ENCODE measurements at regions not wholly inside any gene's neighbourhood (a gene's known extent, or its start where the extent isn't known, plus 50 kb on each side); places are given as distances from the start of the nearest gene placed in this dataset.

GRCh38 chr10:108454224-108454623 lies 1289.7 kb upstream of the SORCS1 start:
- intact Hi-C loops (cut with micrococcal nuclease), result no loop called here
- H2AFZ ChIP-seq (ENCODE audit: low read depth, low read length, poor library complexity, severe bottlenecking), result no peak overlapping the region
- no peak for TF ChIP-seq ZFX (IDR thresholded peaks at IDR 0.05)
- TF ChIP-seq FOSL1 (IDR thresholded peaks at IDR 0.05; ENCODE audit: low read depth), result no peak
- no peak for TF ChIP-seq SIN3A (IDR thresholded peaks at IDR 0.05; ENCODE audit: low read depth)
- TF ChIP-seq, protein P1, sequence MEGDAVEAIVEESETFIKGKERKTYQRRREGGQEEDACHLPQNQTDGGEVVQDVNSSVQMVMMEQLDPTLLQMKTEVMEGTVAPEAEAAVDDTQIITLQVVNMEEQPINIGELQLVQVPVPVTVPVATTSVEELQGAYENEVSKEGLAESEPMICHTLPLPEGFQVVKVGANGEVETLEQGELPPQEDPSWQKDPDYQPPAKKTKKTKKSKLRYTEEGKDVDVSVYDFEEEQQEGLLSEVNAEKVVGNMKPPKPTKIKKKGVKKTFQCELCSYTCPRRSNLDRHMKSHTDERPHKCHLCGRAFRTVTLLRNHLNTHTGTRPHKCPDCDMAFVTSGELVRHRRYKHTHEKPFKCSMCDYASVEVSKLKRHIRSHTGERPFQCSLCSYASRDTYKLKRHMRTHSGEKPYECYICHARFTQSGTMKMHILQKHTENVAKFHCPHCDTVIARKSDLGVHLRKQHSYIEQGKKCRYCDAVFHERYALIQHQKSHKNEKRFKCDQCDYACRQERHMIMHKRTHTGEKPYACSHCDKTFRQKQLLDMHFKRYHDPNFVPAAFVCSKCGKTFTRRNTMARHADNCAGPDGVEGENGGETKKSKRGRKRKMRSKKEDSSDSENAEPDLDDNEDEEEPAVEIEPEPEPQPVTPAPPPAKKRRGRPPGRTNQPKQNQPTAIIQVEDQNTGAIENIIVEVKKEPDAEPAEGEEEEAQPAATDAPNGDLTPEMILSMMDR (IDR thresholded peaks at IDR 0.05 in 2 of 3, conservative IDR thresholded peaks at IDR 0.05 in 1 of 3; ENCODE audit: borderline replicate concordance in 1 of 3, insufficient read depth in 1 of 3, low read depth in 2 of 3, low read length in 2 of 3), result no peak
- no peak for TF ChIP-seq POLR2AphosphoS5 (IDR thresholded peaks at IDR 0.05; ENCODE audit: low read depth, low read length)
- H3K9me3 ChIP-seq (ENCODE audit: control insufficient read depth in 1 of 2, insufficient read depth in 1 of 2, low read depth in 1 of 2, low read length in 2 of 2), result peaks cover 34 to 41% of the 10 kb centered on the region in 2 experiments; a peak in 2 of 4 replicates
- POLR2A ChIA-PET, result no interaction called here
- DNase-seq (ENCODE audit: low read depth, low spot score) (no peak), ATAC-seq (no peak)
- no peak overlapping the region for H3K4me3 ChIP-seq (replicated peaks in 1 of 2; ENCODE audit: low read depth in 1 of 2, low read length in 2 of 2)
- H3K4me2 ChIP-seq (ENCODE audit: low read length), result no peak overlapping the region
- no peaks in the 10 kb centered on the region for H3K4me1 ChIP-seq (ENCODE audit: control insufficient read depth in 1 of 2, insufficient read depth in 2 of 2, low read length in 2 of 2)
- H3K9ac ChIP-seq (ENCODE audit: low read length), result no peak overlapping the region
- H4K20me1 ChIP-seq (ENCODE audit: insufficient read depth), result no peaks in the 10 kb centered on the region
- no TSS peak for BruUV-seq (replicated peaks)
- CTCF ChIA-PET, result no interaction called here
- H3K36me3 ChIP-seq (ENCODE audit: control insufficient read depth in 1 of 2, insufficient read depth in 2 of 2, low read length in 2 of 2), result no peaks in the 10 kb centered on the region
- no peak overlapping the region for H3K27ac ChIP-seq (ENCODE audit: low read depth, low read length)
- H3K79me2 ChIP-seq (ENCODE audit: insufficient read depth, low read length), result no peaks in the 10 kb centered on the region
- no peaks in the 10 kb centered on the region for H3K27me3 ChIP-seq (ENCODE audit: insufficient read depth, low read length)
- H3K9me2 ChIP-seq (ENCODE audit: insufficient read depth), result no peaks in the 10 kb centered on the region
- RAD21 ChIA-PET (ENCODE audit: low non-redundant PET in 1 of 2, low total read pairs in 2 of 2, uncharacterized antibody in 2 of 2, unreplicated experiment in 2 of 2), result no interaction called here

DNA sequence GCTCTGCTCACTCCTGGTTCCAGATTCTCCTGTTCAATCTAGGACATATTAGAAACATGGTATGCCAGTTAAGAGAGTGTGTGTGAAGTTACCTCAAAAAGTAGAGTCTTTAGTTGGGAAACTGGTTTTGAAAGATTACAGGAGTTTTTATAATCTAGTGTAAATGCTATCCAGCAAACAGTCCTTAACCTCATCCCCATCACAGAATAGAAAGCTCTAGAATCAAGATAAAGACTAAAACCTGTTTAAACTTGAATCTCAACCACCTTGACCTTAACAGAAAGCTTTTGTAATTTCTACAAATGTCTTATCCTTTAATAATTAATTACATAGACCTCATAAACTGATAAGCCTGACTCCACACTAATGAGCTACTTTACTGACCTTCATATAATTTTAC lies 1288.7 kb upstream of the SORCS1 start:
- ATAC-seq (no peak), DNase-seq (ENCODE audit: low read depth, low spot score) (no peak)
- Histone ChIP-seq H4K20me1 (ENCODE audit: insufficient read depth) (no peaks in the 10 kb centered on the region), H3K9me2 (ENCODE audit: insufficient read depth) (no peaks in the 10 kb centered on the region), H3K4me1 (ENCODE audit: control insufficient read depth in 1 of 2, insufficient read depth in 2 of 2, low read length in 2 of 2) (no peaks in the 10 kb centered on the region), H3K9me3 (ENCODE audit: control insufficient read depth in 1 of 2, insufficient read depth in 1 of 2, low read depth in 1 of 2, low read length in 2 of 2) (peaks cover 39 to 42% of the 10 kb centered on the region in 2 experiments; a peak in 2 of 4 replicates), H3K4me2 (ENCODE audit: low read length) (no peak overlapping the region), H3K27ac (ENCODE audit: low read depth, low read length) (no peak overlapping the region), H3K36me3 (ENCODE audit: control insufficient read depth in 1 of 2, insufficient read depth in 2 of 2, low read length in 2 of 2) (no peaks in the 10 kb centered on the region), H3K4me3 (replicated peaks in 1 of 2; ENCODE audit: low read depth in 1 of 2, low read length in 2 of 2) (no peak overlapping the region), H3K9ac (ENCODE audit: low read length) (no peak overlapping the region), H3K79me2 (ENCODE audit: insufficient read depth, low read length) (no peaks in the 10 kb centered on the region), H3K27me3 (ENCODE audit: insufficient read depth, low read length) (no peaks in the 10 kb centered on the region), H2AFZ (ENCODE audit: low read depth, low read length, poor library complexity, severe bottlenecking) (no peak overlapping the region)
- BruUV-seq (replicated peaks), result no TSS peak
- ChIA-PET POLR2A (no interaction called here), CTCF (no interaction called here), RAD21 (ENCODE audit: low non-redundant PET in 1 of 2, low total read pairs in 2 of 2, uncharacterized antibody in 2 of 2, unreplicated experiment in 2 of 2) (no interaction called here)
- intact Hi-C loops (cut with micrococcal nuclease), result no loop called here
- TF ChIP-seq SP1 (IDR thresholded peaks at IDR 0.05; ENCODE audit: low read depth), result no peak
- TF ChIP-seq RAD21 (IDR thresholded peaks at IDR 0.05; ENCODE audit: low read depth), result no peak
- TF ChIP-seq YY1 (IDR thresholded peaks at IDR 0.05; ENCODE audit: extremely low read depth, insufficient replicate concordance, low read depth, low read length), result no peak
- TF ChIP-seq SRF (IDR thresholded peaks at IDR 0.05; ENCODE audit: low read depth), result no peak
- TF ChIP-seq CBX3 (IDR thresholded peaks at IDR 0.05; ENCODE audit: low read depth), result no peak
- no peak for TF ChIP-seq POLR2A (IDR thresholded peaks at IDR 0.05; ENCODE audit: borderline replicate concordance, extremely low read depth, insufficient read depth, insufficient read length)
- TF ChIP-seq JUND (IDR thresholded peaks at IDR 0.05), result no peak
- no peak for TF ChIP-seq EZH2 (IDR thresholded peaks at IDR 0.05)
- TF ChIP-seq POLR2AphosphoS5 (IDR thresholded peaks at IDR 0.05; ENCODE audit: low read depth, low read length), result no peak
- TF ChIP-seq, protein P2, sequence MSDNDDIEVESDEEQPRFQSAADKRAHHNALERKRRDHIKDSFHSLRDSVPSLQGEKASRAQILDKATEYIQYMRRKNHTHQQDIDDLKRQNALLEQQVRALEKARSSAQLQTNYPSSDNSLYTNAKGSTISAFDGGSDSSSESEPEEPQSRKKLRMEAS (IDR thresholded peaks at IDR 0.05), result no peak
- TF ChIP-seq, protein P3, sequence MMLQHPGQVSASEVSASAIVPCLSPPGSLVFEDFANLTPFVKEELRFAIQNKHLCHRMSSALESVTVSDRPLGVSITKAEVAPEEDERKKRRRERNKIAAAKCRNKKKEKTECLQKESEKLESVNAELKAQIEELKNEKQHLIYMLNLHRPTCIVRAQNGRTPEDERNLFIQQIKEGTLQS (IDR thresholded peaks at IDR 0.05), result no peak
- no peak for TF ChIP-seq FOSL1 (IDR thresholded peaks at IDR 0.05; ENCODE audit: low read depth)
- no peak for TF ChIP-seq EGR1 (IDR thresholded peaks at IDR 0.05; ENCODE audit: low read depth)
- no peak for TF ChIP-seq ZNF274 (IDR thresholded peaks at IDR 0.05; ENCODE audit: low read depth, low read length)
- no peak for TF ChIP-seq CEBPB (IDR thresholded peaks at IDR 0.05; ENCODE audit: low read depth)
- no peak for TF ChIP-seq TCF7L2 (IDR thresholded peaks at IDR 0.05; ENCODE audit: borderline replicate concordance, extremely low read depth, insufficient read depth, insufficient read length)

Data from HCT116 (cell line).